SW 1271 (cell line): ENCODE measurements at regions not wholly inside any gene's neighbourhood (a gene's known extent, or its start where the extent isn't known, plus 50 kb on each side); places are given as distances from the start of the nearest gene placed in this dataset.

Experiments
- DNase-seq, 2 experiments: peaks; one replicate each; lab custom pipeline; 2025; lab: John Stamatoyannopoulos, UW

- no peak for DNase-seq
Observed at GRCh38 chr20:12022126-12022525, 104.4 kb downstream of the BTBD3 start.

- DNase-seq: no peak
Observed at GRCh38 chr20:12023194-12023795, 105.6 kb downstream of the BTBD3 start.

GRCh38 chr20:12028771-12029170 is 111.1 kb downstream of the BTBD3 start:
- DNase-seq: no peak

- no peak for DNase-seq
Observed at GRCh38 chr20:12030470-12030869, 112.8 kb downstream of the BTBD3 start.

GRCh38 chr20:12036142-12036541 is 118.4 kb downstream of the BTBD3 start:
- no peak for DNase-seq

- no peak for DNase-seq
Observed at GRCh38 chr20:12037521-12037920, 119.8 kb downstream of the BTBD3 start.

GRCh38 chr20:12040261-12040660 is 122.6 kb downstream of the BTBD3 start:
- DNase-seq: no peak

- no peak for DNase-seq
Observed at GRCh38 chr20:12044969-12045368, 127.3 kb downstream of the BTBD3 start.

GRCh38 chr20:12047838-12048432 is 130.2 kb downstream of the BTBD3 start:
- DNase-seq: no peak

GRCh38 chr20:12049125-12049524 is 131.4 kb downstream of the BTBD3 start:
- no peak for DNase-seq

- DNase-seq: no peak
Observed at GRCh38 chr20:12051206-12052163, 133.8 kb downstream of the BTBD3 start.

GRCh38 chr20:12053353-12053752 is 135.7 kb downstream of the BTBD3 start:
- peak; percentile 32 to 77 for DNase-seq

- no peak for DNase-seq
Observed at GRCh38 chr20:12054556-12054955, 136.9 kb downstream of the BTBD3 start.

- no peak for DNase-seq
Observed at GRCh38 chr20:12055161-12055560, 137.5 kb downstream of the BTBD3 start.

GRCh38 chr20:12056839-12057238 is 139.1 kb downstream of the BTBD3 start:
- DNase-seq: no peak

GRCh38 chr20:12057778-12058177 is 140.1 kb downstream of the BTBD3 start:
- DNase-seq: no peak

- no peak for DNase-seq
Observed at GRCh38 chr20:12058216-12058615, 140.5 kb downstream of the BTBD3 start.

- DNase-seq: no peak
Observed at GRCh38 chr20:12061466-12061865, 143.8 kb downstream of the BTBD3 start.

- DNase-seq: no peak
Observed at GRCh38 chr20:12063106-12063684, 145.5 kb downstream of the BTBD3 start.

GRCh38 chr20:12064540-12064939 is 146.8 kb downstream of the BTBD3 start:
- no peak for DNase-seq

- no peak for DNase-seq
Observed at GRCh38 chr20:12067686-12068085, 150.0 kb downstream of the BTBD3 start.

- DNase-seq: no peak
Observed at GRCh38 chr20:12068121-12068520, 150.4 kb downstream of the BTBD3 start.

- no peak for DNase-seq
Observed at GRCh38 chr20:12069181-12069580, 151.5 kb downstream of the BTBD3 start.
